ACHN (cell line): ENCODE measurements at regions not wholly inside any gene's neighbourhood (a gene's known extent, or its start where the extent isn't known, plus 50 kb on each side); places are given as distances from the start of the nearest gene placed in this dataset.

Experiments used
- DNase-seq: peaks from one replicate; pipeline ENCODE4 v3.0.0-alpha.2; 2015
- in situ Hi-C: cut with HindIII; loops from 2 replicates; pipeline ENCODE4 v1.10.0; 2017; ENCODE audit warnings: low sequenced_read_pairs, low pct_ligation_motif_present, low pct_unique_long_range_greater_than_20kb

DNA sequence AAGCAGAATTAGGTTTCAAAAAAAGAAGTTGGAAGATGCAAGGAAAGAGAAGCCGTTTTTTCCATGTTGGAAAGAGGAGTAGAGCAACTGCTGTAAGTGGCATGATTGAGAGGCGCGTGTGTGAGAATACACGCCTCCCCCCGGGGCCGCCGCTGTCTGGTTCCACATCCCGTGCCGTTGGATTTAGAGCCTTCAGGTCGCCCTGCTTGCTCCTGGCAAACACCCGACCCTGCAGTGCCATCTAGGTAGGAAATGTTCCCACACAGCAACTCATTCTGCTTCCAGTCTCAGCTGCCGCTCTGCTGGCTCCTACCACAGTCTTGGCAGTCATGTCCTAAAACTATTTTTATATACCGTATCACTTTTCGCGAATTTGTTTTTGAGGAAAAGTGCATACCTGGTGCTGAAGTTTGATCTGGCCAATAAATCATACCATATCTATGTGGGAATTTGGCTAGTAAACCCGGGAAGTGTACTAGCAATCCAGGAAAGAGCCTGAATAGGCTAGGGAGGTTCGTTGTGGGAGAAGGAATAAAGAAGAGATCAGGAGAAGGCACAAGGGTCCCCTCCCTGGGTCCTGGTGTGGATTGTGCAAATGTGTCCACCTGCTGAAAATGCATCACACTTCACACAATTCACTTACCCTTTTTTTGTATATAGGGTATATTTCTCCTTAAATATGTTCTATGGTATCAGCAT is 372.7 kb downstream of the FBXO15 start:
- peak; percentile 58 for DNase-seq
- in situ Hi-C loops = no loop called here

GRCh38 chr18:73768043-73768442 is 379.6 kb downstream of the FBXO15 start:
- no peak for DNase-seq
- in situ Hi-C loops = no loop called here

DNA sequence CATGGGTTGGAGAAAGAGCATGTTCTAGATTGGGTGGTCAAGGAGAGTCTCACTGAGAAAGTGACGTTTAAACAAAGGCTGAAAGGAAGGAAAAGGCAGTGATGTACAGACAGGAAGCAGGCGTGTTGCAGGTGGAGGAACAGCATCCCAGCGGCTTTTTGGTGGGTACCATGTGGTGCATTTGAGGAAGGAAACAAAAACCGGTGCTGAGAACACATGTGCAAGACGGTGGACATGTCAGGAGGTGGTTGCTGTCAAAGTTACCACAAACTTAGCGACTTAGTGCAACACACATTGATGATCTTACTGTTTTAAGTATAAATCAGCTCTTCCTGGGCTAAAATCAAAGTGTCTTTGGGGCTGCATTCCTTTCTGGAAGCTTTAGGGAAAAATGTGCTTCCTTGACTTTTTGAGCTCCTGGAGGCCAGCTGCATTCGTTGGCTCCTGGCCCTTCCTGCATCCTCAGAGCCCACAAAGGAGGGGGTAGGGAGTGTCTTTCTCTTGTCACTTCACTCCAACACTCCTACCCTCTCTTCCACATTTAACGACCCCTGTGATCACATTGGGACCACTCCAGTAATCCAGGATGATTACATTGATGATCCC is 380.6 kb downstream of the FBXO15 start:
- in situ Hi-C loops = no loop called here
- no peak for DNase-seq

GRCh38 chr18:73758446-73758845 is 389.2 kb downstream of the FBXO15 start:
- DNase-seq = no peak
- in situ Hi-C loops = no loop called here

DNA sequence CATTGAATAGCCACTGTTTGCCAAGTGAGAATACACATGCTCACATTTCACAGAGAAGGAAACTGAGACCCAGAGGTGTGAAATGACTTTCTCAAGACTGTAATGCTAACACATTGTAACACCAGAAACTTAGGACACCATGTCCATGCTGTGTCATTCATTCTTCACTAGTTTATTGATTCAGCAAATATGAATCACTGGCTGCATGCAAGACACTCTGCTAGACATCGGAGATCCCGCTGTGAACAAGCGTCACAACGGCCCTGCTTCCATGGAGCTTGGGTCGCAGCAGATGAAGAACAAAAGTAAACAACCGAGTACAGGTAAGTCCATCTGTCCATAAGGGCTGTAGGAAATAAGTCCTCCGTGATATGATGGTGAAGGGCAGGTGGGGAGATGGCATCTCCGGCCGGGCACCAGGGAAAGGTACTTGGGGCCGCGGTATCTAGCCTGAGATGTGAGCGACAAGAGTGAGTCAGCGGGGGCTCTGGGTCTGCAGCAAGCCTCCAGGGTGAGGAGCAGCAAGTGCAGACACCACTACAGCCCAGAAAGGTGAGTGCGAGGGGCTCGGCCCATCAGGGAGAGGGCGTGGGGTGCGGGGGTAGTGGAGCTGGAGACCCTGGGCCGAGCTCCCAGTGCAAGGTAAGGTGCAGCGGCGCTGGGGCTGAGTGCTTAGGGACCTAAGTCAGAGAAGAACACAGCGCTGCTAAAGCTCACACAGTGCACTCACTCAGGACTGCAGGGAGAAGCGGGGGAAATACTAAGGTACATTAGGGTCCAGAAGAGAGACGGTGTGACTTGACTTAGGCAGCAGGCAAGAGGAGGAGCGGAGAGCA is 391.2 kb downstream of the FBXO15 start:
- no peak for DNase-seq
- in situ Hi-C loops = no loop called here

DNA sequence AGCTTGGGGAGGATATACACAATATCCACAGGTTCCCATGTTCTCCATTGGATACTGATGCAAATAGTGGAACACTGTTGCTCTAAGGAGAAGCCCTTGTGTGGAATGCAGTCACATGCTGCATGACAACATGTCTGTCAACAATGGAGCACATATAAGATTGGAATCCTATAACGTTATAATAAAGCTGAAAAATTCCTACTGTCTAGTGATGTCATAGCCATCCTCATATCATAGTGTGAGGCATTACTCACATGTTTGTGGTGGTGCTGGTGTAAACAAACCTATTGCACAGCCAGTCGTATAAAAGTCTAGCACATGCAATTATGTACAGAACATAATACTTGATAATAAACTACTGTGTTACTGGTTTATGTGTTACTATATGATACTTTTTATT is 394.7 kb downstream of the FBXO15 start:
- in situ Hi-C loops = no loop called here

GRCh38 chr18:73752546-73752945 is 395.1 kb downstream of the FBXO15 start:
- in situ Hi-C loops = no loop called here

More for the DNA sequence above, 394.7 kb downstream of the FBXO15 start:
- DNase-seq = no peak

DNA sequence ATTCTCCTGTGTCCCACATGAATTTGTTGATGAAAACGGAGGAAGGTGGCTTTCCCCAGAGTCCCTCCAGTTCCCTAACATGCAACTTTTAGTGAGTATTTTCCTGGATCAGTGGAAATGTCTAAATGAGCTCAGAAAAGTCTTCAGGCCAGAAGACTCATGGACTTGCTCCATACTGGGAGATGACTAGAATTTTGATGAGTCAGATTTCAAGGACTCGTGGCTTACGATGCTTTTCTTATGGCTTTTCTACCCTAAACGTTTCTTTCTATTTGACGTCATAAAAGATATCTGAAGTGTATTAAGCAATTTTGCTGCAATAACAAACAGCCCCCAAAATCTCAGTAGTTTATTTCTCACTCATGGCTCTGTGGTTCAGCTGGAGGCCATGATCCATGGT is 397.6 kb downstream of the FBXO15 start:
- no peak for DNase-seq
- in situ Hi-C loops = no loop called here

More at GRCh38 chr18:73752546-73752945, 395.1 kb downstream of the FBXO15 start:
- DNase-seq = no peak

DNA sequence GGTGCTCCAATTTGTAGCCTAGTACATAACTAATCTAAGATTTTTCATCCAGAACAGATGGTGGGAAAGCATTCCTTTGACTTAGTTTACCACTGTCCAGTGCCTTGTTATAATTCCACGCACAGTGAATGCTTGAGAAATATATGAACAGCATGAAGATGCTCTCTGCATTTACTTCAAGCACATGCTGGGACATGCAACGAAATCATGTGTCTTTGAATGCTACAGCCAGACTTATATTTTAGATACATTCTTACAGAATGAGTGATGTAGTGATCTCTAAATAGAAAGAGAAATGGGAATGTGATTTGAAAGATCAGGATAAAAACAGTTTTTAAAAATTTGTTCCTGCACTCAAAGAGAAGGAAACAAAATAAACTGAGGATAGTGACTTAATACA is 398.3 kb downstream of the FBXO15 start:
- in situ Hi-C loops = no loop called here
- DNase-seq = no peak

GRCh38 chr18:73748731-73749130 is 398.9 kb downstream of the FBXO15 start:
- in situ Hi-C loops = no loop called here
- DNase-seq = no peak

GRCh38 chr18:73746101-73746500 is 401.5 kb downstream of the FBXO15 start:
- DNase-seq = no peak
- in situ Hi-C loops = no loop called here

- no peak for DNase-seq
- in situ Hi-C loops = no loop called here
Measured at GRCh38 chr18:73742957-73743356, 404.7 kb downstream of the FBXO15 start.

DNA sequence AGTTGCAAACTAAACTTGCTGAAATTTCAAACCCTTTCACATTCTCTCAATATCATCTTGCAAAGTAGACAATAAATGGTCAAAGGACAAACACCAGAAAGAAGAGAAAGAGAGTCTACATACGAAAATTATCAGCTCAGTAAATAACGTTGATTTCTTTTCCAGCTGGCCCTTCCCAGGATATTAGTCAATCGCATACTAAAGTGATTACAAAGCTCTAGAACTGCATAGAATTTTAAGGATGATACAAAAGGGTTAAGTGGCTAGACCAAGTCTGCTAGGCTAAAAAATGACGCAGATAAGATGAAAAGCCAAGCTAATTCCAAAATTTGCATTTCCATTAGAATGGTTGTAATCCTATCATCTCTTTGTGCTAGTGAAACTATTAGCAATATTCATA is 405.7 kb downstream of the FBXO15 start:
- in situ Hi-C loops = no loop called here
- no peak for DNase-seq

DNA sequence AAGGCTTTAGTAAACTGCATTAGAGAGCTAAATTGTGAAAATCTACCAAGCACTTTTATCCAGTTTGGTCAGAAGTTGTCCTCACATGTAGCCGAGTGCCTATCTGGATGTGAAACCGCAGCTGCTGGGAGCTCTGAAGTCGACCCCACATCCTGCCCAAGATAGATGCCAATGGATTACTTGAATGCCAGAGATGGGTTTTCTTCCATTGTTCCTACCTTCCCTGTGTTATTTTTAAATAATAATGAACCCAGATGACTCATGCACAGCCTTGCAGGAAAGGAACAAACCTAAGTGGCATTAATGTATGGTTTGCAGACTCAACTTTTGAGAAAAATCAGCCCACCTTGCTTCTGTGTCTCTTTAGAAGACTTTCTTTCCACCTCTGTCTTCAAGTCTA is 408.5 kb downstream of the FBXO15 start:
- DNase-seq = no peak
- in situ Hi-C loops = no loop called here

DNA sequence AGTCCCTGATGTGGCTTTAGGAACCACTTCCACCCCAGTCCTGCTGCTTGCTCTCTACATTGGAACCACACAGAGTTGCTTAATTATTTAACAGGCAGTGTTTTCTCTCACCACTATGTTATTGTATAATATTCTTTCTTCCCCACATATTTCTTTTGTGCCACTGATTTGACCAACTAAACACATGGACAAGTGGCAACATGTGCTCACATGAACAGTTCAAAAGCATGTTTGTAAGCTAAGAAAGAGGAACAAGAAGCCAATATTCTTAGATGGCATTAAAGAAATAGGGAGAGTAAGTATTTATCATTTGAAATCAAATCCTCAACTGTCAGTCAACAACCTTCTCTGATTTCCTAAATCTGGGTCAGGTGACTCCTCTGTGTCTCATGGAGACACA is 409.6 kb downstream of the FBXO15 start:
- DNase-seq = no peak
- in situ Hi-C loops = no loop called here

- no peak for DNase-seq
- in situ Hi-C loops = no loop called here
Measured at GRCh38 chr18:73735836-73736235, 411.8 kb downstream of the FBXO15 start.

DNA sequence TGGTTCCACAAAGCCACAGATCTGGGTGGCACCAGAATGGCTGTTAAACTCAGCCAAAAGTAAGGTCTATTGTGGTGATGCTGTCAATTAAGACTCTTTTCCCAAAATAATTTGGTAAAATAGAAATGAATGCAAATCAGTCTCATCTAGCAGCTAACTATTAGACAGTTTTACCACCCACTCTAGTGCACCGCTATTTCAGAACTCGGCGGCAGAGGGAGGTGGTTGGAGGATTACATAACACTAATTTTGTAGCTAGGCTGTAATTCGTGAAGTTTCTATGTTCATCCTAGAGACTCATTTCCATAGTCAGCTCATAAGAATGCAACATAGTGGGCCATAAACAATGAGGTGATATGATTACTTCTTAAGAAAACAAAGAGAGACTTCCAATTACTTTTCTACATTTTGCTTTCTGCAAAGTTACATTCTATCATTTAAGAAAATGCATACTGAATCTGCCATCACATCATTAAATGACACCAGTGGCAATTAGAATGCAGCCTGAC is 413.8 kb downstream of the FBXO15 start:
- in situ Hi-C loops = no loop called here
- DNase-seq = no peak

- no peak for DNase-seq
- in situ Hi-C loops = no loop called here
Measured at GRCh38 chr18:73733376-73733775, 414.3 kb downstream of the FBXO15 start.

- in situ Hi-C loops = no loop called here
- DNase-seq = no peak
Measured at GRCh38 chr18:73728657-73729056, 419.0 kb downstream of the FBXO15 start.
